Rectal smooth muscle tissue (tissue), 1 donor: ENCODE measurements at regions not wholly inside any gene's neighbourhood (a gene's known extent, or its start where the extent isn't known, plus 50 kb on each side); places are given as distances from the start of the nearest gene placed in this dataset.
"Not testable (repeated sequence)": the region's sequence is repeated elsewhere in the genome, so short reads cannot be mapped to it uniquely, and the experiment has no call there.

ENCODE experiments used
- H3K27ac ChIP-seq: one replicate; pipeline ENCODE4 v1.7.0; 2013; ENCODE audit warnings: low read depth, low read length, inconsistent platforms
- H3K27me3 ChIP-seq: one replicate; pipeline ENCODE4 v1.7.0; 2013; ENCODE audit warnings: low read length; ENCODE audit not compliant: control insufficient read depth, insufficient read depth
- H3K36me3 ChIP-seq: one replicate; pipeline ENCODE4 v1.7.0; 2013; ENCODE audit warnings: low read length; ENCODE audit not compliant: control insufficient read depth, insufficient read depth
- H3K4me1 ChIP-seq: one replicate; pipeline ENCODE4 v1.7.0; 2013; ENCODE audit warnings: low read length; ENCODE audit not compliant: control insufficient read depth, insufficient read depth
- H3K4me3 ChIP-seq: one replicate; pipeline ENCODE4 v1.7.0; 2013; ENCODE audit warnings: low read length
- H3K9ac ChIP-seq: one replicate; pipeline ENCODE4 v1.7.0; 2013; ENCODE audit warnings: low read length

DNA sequence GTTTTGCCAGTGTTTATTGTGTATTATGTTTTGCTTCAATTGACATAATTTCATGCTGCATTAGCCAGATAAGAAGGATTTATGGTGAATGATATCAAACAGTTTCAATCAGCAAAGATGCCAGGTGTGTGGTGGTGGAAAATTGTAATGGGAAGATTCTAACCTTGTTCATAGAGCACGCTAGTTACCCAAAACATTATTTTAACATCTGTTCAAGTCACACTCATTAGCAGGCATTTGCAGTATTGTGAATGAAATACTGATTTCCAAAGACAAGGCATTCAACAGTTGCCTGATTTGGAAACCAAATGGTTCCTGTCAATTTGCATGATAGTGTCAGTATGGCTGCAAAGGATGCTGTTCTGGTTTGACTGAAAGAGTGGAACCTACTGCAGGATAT, 129.7 kb downstream of the EPC1 start:
- H3K4me3 ChIP-seq, result no peak overlapping the region
- no peaks in the 10 kb centered on the region for H3K27me3 ChIP-seq
- H3K36me3 ChIP-seq, result no peaks in the 10 kb centered on the region
- H3K9ac ChIP-seq, result no peak overlapping the region
- H3K27ac ChIP-seq, result no peak overlapping the region
- no peaks in the 10 kb centered on the region for H3K4me1 ChIP-seq

DNA sequence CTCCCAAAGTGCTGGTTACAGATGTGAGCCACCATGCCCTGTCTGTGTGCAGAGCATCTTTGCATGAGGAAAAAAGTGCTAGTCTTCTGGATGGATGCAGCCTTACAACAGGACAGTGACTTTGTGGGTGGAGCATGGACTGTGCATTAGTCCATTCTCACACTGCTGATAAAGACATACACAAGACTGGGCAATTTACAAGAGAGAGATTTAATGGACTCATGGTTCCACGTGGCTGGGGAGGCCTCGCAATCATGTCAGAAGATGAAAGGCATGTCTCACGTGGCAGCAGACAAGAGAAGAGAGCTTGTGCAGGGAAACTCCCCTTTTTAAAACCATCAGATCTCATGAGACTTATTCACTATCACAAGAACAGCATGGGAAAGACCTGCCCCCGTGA, 133.1 kb downstream of the EPC1 start:
- not testable (repeated sequence) for H3K27ac ChIP-seq, H3K9ac ChIP-seq, H3K4me3 ChIP-seq, H3K4me1 ChIP-seq, H3K27me3 ChIP-seq, H3K36me3 ChIP-seq

DNA sequence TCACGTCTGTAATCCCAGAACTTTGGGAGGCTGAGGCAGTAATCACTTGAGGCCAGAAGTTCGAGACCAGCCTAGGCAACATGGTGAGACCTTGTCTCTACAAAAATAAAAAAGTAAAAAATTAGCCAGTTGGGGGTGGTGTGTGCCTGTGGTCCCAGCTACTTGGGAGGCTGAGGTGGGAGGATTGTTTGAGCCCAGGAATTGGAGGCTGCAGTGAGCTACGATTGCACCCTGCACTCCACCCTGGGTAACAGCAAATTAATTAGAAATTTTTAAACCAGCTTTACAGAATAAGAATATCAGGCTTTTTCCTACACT, 136.0 kb downstream of the EPC1 start:
- Histone ChIP-seq H3K4me3 (no peak overlapping the region), H3K9ac (no peak overlapping the region), H3K27me3 (no peaks in the 10 kb centered on the region), H3K27ac (no peak overlapping the region), H3K4me1 (no peaks in the 10 kb centered on the region), H3K36me3 (no peaks in the 10 kb centered on the region)

GRCh38 chr10:32210306-32211045, 136.5 kb downstream of the EPC1 start:
- no peak overlapping the region for H3K4me3 ChIP-seq
- no peaks in the 10 kb centered on the region for H3K4me1 ChIP-seq
- no peak overlapping the region for H3K9ac ChIP-seq
- no peak overlapping the region for H3K27ac ChIP-seq
- no peaks in the 10 kb centered on the region for H3K27me3 ChIP-seq
- H3K36me3 ChIP-seq, result no peaks in the 10 kb centered on the region

DNA sequence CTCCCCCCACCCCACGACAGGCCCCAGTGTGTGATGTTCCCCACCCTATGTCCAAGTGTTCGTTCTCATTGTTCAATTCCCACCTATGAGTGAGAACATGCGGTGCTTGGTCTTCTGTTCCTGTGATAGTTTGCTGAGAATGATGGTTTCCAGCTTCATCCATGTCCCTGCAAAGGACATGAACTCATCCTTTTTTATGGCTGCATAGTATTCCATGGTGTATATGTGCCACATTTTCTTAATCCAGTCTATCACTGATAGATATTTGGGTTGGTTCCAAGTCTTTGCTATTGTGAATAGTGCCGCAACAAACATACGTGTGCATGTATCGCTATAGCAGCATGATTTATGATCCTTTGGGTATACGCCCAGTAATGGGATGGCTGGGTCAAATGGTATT, 139.0 kb downstream of the EPC1 start:
- H3K36me3 ChIP-seq, H3K4me1 ChIP-seq, H3K27ac ChIP-seq, H3K9ac ChIP-seq, H3K27me3 ChIP-seq, H3K4me3 ChIP-seq: not testable (repeated sequence)

- Histone ChIP-seq H3K4me3 (no peak overlapping the region), H3K27ac (no peak overlapping the region), H3K4me1 (no peaks in the 10 kb centered on the region), H3K9ac (no peak overlapping the region), H3K36me3 (no peaks in the 10 kb centered on the region), H3K27me3 (no peaks in the 10 kb centered on the region)
Observed at GRCh38 chr10:32207544-32207943, 139.4 kb downstream of the EPC1 start.

DNA sequence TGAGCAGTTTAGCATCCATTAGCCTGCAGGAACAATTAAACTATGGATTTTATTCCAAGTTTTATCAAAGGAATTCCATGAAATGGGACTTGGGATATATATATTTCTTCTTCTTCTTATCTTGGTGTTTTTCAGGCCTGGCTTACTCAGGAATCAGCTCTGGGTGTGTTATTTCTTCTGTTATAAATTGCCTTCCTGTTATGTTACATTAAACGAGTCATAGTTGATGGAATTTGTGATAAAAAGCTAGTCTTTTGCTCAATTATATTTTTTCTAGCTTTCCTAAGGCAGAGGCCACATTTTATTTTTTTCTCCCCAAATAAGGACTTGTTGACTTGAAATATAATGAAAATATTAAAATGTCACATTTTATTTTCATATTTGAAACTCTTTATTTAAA, 141.3 kb downstream of the EPC1 start:
- Histone ChIP-seq H3K9ac (no peak overlapping the region), H3K4me1 (no peaks in the 10 kb centered on the region), H3K4me3 (no peak overlapping the region), H3K36me3 (no peaks in the 10 kb centered on the region), H3K27me3 (no peaks in the 10 kb centered on the region), H3K27ac (no peak overlapping the region)

GRCh38 chr10:32204606-32205005, 142.4 kb downstream of the EPC1 start:
- Histone ChIP-seq H3K9ac (no peak overlapping the region), H3K27ac (no peak overlapping the region), H3K4me3 (no peak overlapping the region), H3K27me3 (no peaks in the 10 kb centered on the region), H3K36me3 (no peaks in the 10 kb centered on the region), H3K4me1 (no peaks in the 10 kb centered on the region)

- no peaks in the 10 kb centered on the region for H3K4me1 ChIP-seq
- H3K27me3 ChIP-seq, result no peaks in the 10 kb centered on the region
- no peak overlapping the region for H3K4me3 ChIP-seq
- H3K27ac ChIP-seq, result no peak overlapping the region
- no peaks in the 10 kb centered on the region for H3K36me3 ChIP-seq
- H3K9ac ChIP-seq, result no peak overlapping the region
Observed at GRCh38 chr10:32199714-32200394, 143.6 kb upstream of the KIF5B start.

GRCh38 chr10:32197423-32197822, 141.2 kb upstream of the KIF5B start:
- Histone ChIP-seq H3K36me3 (no peaks in the 10 kb centered on the region), H3K27me3 (no peaks in the 10 kb centered on the region), H3K9ac (no peak overlapping the region), H3K4me1 (no peaks in the 10 kb centered on the region), H3K27ac (no peak overlapping the region), H3K4me3 (no peak overlapping the region)

DNA sequence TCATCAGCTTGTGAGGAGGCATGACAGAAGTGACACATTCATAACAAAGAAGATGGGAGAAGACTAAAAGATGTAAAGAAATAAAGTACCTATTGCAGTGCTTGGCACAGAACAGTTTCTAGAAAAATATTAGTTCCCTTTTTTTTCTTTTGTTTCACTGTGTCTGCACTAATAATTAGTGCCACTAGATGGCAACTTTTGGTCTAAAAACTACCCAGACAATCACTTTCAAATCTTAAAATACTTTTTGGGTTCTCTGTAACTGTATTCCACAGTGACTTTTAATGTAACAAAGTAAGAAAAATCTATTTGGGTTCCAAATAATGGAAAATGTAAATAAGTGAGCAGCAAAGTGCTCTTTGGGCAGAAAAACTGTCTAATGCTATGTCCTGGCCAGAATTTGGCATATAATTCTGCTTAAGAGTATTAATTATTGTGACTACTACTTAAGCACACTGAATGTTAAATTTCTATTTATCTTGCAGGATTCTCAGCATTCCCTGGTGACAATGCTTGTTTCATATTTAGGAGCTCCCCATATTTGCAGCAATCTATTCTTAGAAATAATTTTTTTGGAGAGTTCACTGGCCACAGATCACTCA, 134.8 kb upstream of the KIF5B start:
- H3K9ac ChIP-seq, result no peak overlapping the region
- no peaks in the 10 kb centered on the region for H3K27me3 ChIP-seq
- no peak overlapping the region for H3K4me3 ChIP-seq
- H3K36me3 ChIP-seq, result no peaks in the 10 kb centered on the region
- H3K4me1 ChIP-seq, result no peaks in the 10 kb centered on the region
- H3K27ac ChIP-seq, result no peak overlapping the region

GRCh38 chr10:32189400-32190084, 133.3 kb upstream of the KIF5B start:
- no peaks in the 10 kb centered on the region for H3K36me3 ChIP-seq
- H3K27me3 ChIP-seq, result no peaks in the 10 kb centered on the region
- H3K4me3 ChIP-seq, result no peak overlapping the region
- H3K9ac ChIP-seq, result no peak overlapping the region
- H3K27ac ChIP-seq, result no peak overlapping the region
- no peaks in the 10 kb centered on the region for H3K4me1 ChIP-seq
